ENCODE measurements at regions not wholly inside any gene's neighbourhood (a gene's known extent, or its start where the extent isn't known, plus 50 kb on each side); places are given as distances from the start of the nearest gene placed in this dataset.

GRCh38 chr11:130801333-130802122, 114.8 kb downstream of the SNX19 start:
- TF ChIP-seq, protein P1, sequence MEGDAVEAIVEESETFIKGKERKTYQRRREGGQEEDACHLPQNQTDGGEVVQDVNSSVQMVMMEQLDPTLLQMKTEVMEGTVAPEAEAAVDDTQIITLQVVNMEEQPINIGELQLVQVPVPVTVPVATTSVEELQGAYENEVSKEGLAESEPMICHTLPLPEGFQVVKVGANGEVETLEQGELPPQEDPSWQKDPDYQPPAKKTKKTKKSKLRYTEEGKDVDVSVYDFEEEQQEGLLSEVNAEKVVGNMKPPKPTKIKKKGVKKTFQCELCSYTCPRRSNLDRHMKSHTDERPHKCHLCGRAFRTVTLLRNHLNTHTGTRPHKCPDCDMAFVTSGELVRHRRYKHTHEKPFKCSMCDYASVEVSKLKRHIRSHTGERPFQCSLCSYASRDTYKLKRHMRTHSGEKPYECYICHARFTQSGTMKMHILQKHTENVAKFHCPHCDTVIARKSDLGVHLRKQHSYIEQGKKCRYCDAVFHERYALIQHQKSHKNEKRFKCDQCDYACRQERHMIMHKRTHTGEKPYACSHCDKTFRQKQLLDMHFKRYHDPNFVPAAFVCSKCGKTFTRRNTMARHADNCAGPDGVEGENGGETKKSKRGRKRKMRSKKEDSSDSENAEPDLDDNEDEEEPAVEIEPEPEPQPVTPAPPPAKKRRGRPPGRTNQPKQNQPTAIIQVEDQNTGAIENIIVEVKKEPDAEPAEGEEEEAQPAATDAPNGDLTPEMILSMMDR (IDR thresholded peaks at IDR 0.05; ENCODE audit: borderline replicate concordance), result no peak
- intact Hi-C loops (cut with micrococcal nuclease), result no loop called here

DNA sequence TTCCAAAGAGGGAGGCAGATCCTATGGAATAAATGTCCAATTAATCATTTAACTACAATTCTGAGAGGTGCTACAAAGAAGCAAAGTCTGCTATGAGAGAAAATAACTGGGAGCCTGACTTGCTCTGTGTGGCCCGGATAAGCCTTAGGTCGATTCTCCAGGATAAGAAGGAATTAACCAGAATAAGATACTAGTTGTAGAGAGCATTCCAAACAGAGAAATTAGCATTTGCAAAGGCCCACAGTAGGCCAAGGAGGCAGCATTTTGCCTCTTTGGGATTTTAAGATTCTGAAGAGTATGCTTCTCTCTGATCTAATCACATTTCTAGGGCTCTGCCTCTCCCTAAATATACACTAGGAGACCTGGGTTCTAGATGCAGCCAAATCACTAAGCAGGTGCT, 113.7 kb downstream of the SNX19 start:
- intact Hi-C loops (cut with micrococcal nuclease), result no loop called here
- Histone ChIP-seq H3K4me3 (no peak overlapping the region), H3K27ac (replicated peaks) (no peak overlapping the region), H3K36me3 (no peaks in the 10 kb centered on the region), H3K27me3 (ENCODE audit: low read depth) (no peaks in the 10 kb centered on the region), H3K9me3 (replicated peaks) (no peaks in the 10 kb centered on the region), H3K4me1 (no peaks in the 10 kb centered on the region)
- no peak for DNase-seq
- TF ChIP-seq, protein P1 (IDR thresholded peaks at IDR 0.05; ENCODE audit: borderline replicate concordance), result no peak

More at GRCh38 chr11:130801333-130802122, 114.8 kb downstream of the SNX19 start:
- Histone ChIP-seq H3K27ac (replicated peaks) (no peak overlapping the region), H3K4me3 (no peak overlapping the region), H3K9me3 (replicated peaks) (peaks cover under 1% of the 10 kb centered on the region), H3K27me3 (ENCODE audit: low read depth) (no peaks in the 10 kb centered on the region), H3K36me3 (no peaks in the 10 kb centered on the region), H3K4me1 (no peaks in the 10 kb centered on the region)
- DNase-seq, result no peak

- Histone ChIP-seq H3K27ac (replicated peaks) (no peak overlapping the region), H3K36me3 (no peaks in the 10 kb centered on the region), H3K4me3 (no peak overlapping the region), H3K27me3 (ENCODE audit: low read depth) (no peaks in the 10 kb centered on the region), H3K9me3 (replicated peaks) (no peaks in the 10 kb centered on the region), H3K4me1 (no peaks in the 10 kb centered on the region)
- DNase-seq, result no peak
- TF ChIP-seq, protein P1 (IDR thresholded peaks at IDR 0.05; ENCODE audit: borderline replicate concordance), result no peak
- intact Hi-C loops (cut with micrococcal nuclease), result no loop called here
Observed at GRCh38 chr11:130804306-130805076, 111.8 kb downstream of the SNX19 start.

- TF ChIP-seq, protein P1 (IDR thresholded peaks at IDR 0.05; ENCODE audit: borderline replicate concordance), result no peak
- H3K27ac ChIP-seq (replicated peaks), result no peak overlapping the region
- H3K4me3 ChIP-seq, result no peak overlapping the region
- no peaks in the 10 kb centered on the region for H3K9me3 ChIP-seq (replicated peaks)
- H3K36me3 ChIP-seq, result no peaks in the 10 kb centered on the region
- intact Hi-C loops (cut with micrococcal nuclease), result no loop called here
- H3K27me3 ChIP-seq (ENCODE audit: low read depth), result no peaks in the 10 kb centered on the region
- no peaks in the 10 kb centered on the region for H3K4me1 ChIP-seq
- no peak for DNase-seq
Observed at GRCh38 chr11:130806746-130807145, 109.5 kb downstream of the SNX19 start.

GRCh38 chr11:130808541-130808940, 107.7 kb downstream of the SNX19 start:
- no peak overlapping the region for H3K27ac ChIP-seq (replicated peaks)
- no peak overlapping the region for H3K4me3 ChIP-seq
- TF ChIP-seq, protein P1 (IDR thresholded peaks at IDR 0.05; ENCODE audit: borderline replicate concordance), result no peak
- no peak for DNase-seq
- H3K36me3 ChIP-seq, result no peaks in the 10 kb centered on the region
- H3K9me3 ChIP-seq (replicated peaks), result no peaks in the 10 kb centered on the region
- no peaks in the 10 kb centered on the region for H3K27me3 ChIP-seq (ENCODE audit: low read depth)
- H3K4me1 ChIP-seq, result no peaks in the 10 kb centered on the region
- intact Hi-C loops (cut with micrococcal nuclease), result no loop called here
